Endothelial cell of umbilical vein (primary cell): ENCODE measurements at regions not wholly inside any gene's neighbourhood (a gene's known extent, or its start where the extent isn't known, plus 50 kb on each side); places are given as distances from the start of the nearest gene placed in this dataset.

Experiments
- BruUV-seq: library from RNA; stranded (reverse); fragments of 400-500 nt; replicated peaks from 2 replicates; lab custom pipeline; 2021; lab: Mats Ljungman, UMichigan
- CTCF ChIA-PET: fragments of 300-600, 350-600 bp; sonication (Branson Sonifier 250); formaldehyde crosslinking; loops from one replicate; lab custom pipeline; 2021; ENCODE audit warnings: antibody characterized with exemption, inconsistent platforms; lab: Charles Lee
- POLR2A ChIA-PET: fragments of 300-600, 350-600 bp; sonication (Branson Sonifier 250); formaldehyde crosslinking; loops from one replicate; lab custom pipeline; 2021; ENCODE audit warnings: antibody characterized with exemption, inconsistent platforms; lab: Charles Lee
- DNase-seq: peaks from one replicate; pipeline ENCODE4 v3.0.0-alpha.2; 2011; ENCODE audit warnings: low read depth, low spot score
- FAIRE-seq: peaks from 2 replicates; lab custom pipeline; 2011; peaks lifted over from hg19 to GRCh38; lab: Jason Lieb, UNC
- H2AFZ ChIP-seq: 2 replicates; pipeline ENCODE4 v1.6.0; 2012; ENCODE audit warnings: low read depth, low read length, control low read depth, inconsistent platforms
- H3K27ac ChIP-seq: 2 replicates; pipeline ENCODE4 v1.5.1; 2011; ENCODE audit warnings: low read depth, mild to moderate bottlenecking, control low read depth, low read length, moderate library complexity; ENCODE audit not compliant: insufficient read depth
- H3K27me3 ChIP-seq, 2 experiments: 2 replicates each; pipeline versions ENCODE4 v1.6.0 to v1.6.1; 2011; ENCODE audit warnings: low read length in 2 of 2, mixed read lengths in 1 of 2; ENCODE audit not compliant: control insufficient read depth in 2 of 2, insufficient read depth in 2 of 2
- H3K36me3 ChIP-seq, 2 experiments: 2 replicates in 1 of 2; 3 replicates in 1 of 2; pipeline ENCODE4 v1.5.1; 2011; ENCODE audit warnings: low read length in 2 of 2, mild to moderate bottlenecking in 1 of 2, moderate library complexity in 1 of 2; ENCODE audit not compliant: control insufficient read depth in 2 of 2, insufficient read depth in 2 of 2; ENCODE audit errors: extremely low read depth in 1 of 2
- H3K4me1 ChIP-seq: 3 replicates; pipeline ENCODE4 v1.5.1; 2011; ENCODE audit warnings: mild to moderate bottlenecking, low read length; ENCODE audit not compliant: control insufficient read depth, insufficient read depth; ENCODE audit errors: extremely low read depth
- H3K4me2 ChIP-seq: 2 replicates; pipeline ENCODE4 v1.6.1; 2011; ENCODE audit warnings: low read length, control low read depth, mixed read lengths; ENCODE audit not compliant: insufficient read depth
- H3K4me3 ChIP-seq, 3 experiments: fragments of 200-600 bp in 1 of 3; sonication (generic), shearing (Covaris generic) in 1 of 3; replicated peaks in 1 of 3; 2 replicates each; pipeline ENCODE4 v1.5.1; 2011 to 2016; ENCODE audit warnings: control low read depth in 3 of 3, low read length in 3 of 3, mild to moderate bottlenecking in 2 of 3, inconsistent platforms in 1 of 3, low read depth in 1 of 3, moderate library complexity in 1 of 3; ENCODE audit not compliant: insufficient read depth in 1 of 3
- H3K79me2 ChIP-seq: 2 replicates; pipeline ENCODE4 v1.6.0; 2012; ENCODE audit warnings: low read length, inconsistent platforms; ENCODE audit not compliant: control insufficient read depth, insufficient read depth
- H3K9ac ChIP-seq: replicated peaks from 2 replicates; pipeline ENCODE3; 2011; ENCODE audit warnings: low read length, control low read depth; ENCODE audit not compliant: insufficient read depth; ENCODE audit errors: extremely low read depth
- H3K9me1 ChIP-seq: replicated peaks from 3 replicates; pipeline ENCODE4 v1.6.0; 2011; ENCODE audit warnings: mild to moderate bottlenecking, low read length; ENCODE audit not compliant: control insufficient read depth, insufficient read depth; ENCODE audit errors: extremely low read depth
- H3K9me3 ChIP-seq: replicated peaks from 2 replicates; pipeline ENCODE4 v1.5.1; 2012; ENCODE audit warnings: low read length, inconsistent platforms; ENCODE audit not compliant: control insufficient read depth, insufficient read depth
- H4K20me1 ChIP-seq: replicated peaks from 2 replicates; pipeline ENCODE3; 2011; ENCODE audit warnings: mild to moderate bottlenecking, low read length; ENCODE audit not compliant: control insufficient read depth, insufficient read depth; ENCODE audit errors: extremely low read depth
- CTCF ChIP-seq, 2 donors: IDR thresholded peaks; 1 replicate in 1 of 2; 2 replicates in 1 of 2; pipeline ENCODE4 v1.5.1; 2011; ENCODE audit warnings: low read length in 2 of 2, mild to moderate bottlenecking in 2 of 2, moderate library complexity in 2 of 2, control low read depth in 1 of 2, inconsistent platforms in 1 of 2, low read depth in 1 of 2; ENCODE audit not compliant: insufficient read depth in 1 of 2; ENCODE audit errors: extremely low read depth in 1 of 2
- EZH2 ChIP-seq: IDR thresholded peaks from 2 replicates; pipeline ENCODE4 v1.6.1; 2012; ENCODE audit warnings: borderline replicate concordance, low read depth, mild to moderate bottlenecking, moderate library complexity, low read length, inconsistent platforms; ENCODE audit not compliant: severe bottlenecking
- FOS ChIP-seq: IDR thresholded peaks from 2 replicates; pipeline ENCODE4 v1.6.1; 2011; ENCODE audit warnings: mild to moderate bottlenecking, low read length, moderate library complexity, borderline replicate concordance; ENCODE audit not compliant: insufficient read depth
- GATA2 ChIP-seq: IDR thresholded peaks from 2 replicates; pipeline ENCODE4 v1.7.0; 2011; ENCODE audit warnings: low read depth, mild to moderate bottlenecking, moderate library complexity, mixed read lengths, low read length; ENCODE audit not compliant: insufficient read length, insufficient read depth
- JUN ChIP-seq: IDR thresholded peaks from 2 replicates; pipeline ENCODE4 v1.6.1; 2011; ENCODE audit warnings: borderline replicate concordance, low read depth; ENCODE audit not compliant: insufficient read length, insufficient read depth
- MAX ChIP-seq: IDR thresholded peaks from 2 replicates; pipeline ENCODE4 v1.6.1; 2011; ENCODE audit not compliant: insufficient read depth, insufficient read length
- MYC ChIP-seq: IDR thresholded peaks from one replicate; pipeline ENCODE4 v1.6.1; 2011; ENCODE audit warnings: mild to moderate bottlenecking, low read depth, low read length
- POLR2A ChIP-seq: IDR thresholded peaks from 2 replicates; pipeline ENCODE4 v1.6.1; 2012; ENCODE audit warnings: low read depth, mild to moderate bottlenecking, control low read depth, low read length
- POLR2AphosphoS5 ChIP-seq: IDR thresholded peaks from 2 replicates; pipeline ENCODE4 v1.6.1; 2012; ENCODE audit warnings: low read depth, mild to moderate bottlenecking, control low read depth, low read length, moderate library complexity; ENCODE audit not compliant: insufficient read depth
- dilution Hi-C: fragments of 300-500 bp; cut with MboI; formaldehyde crosslinking; loops from one replicate; pipeline ENCODE4 v1.15.0; 2019; ENCODE audit warnings: low sequenced_read_pairs; ENCODE audit not compliant: extremely low pct_ligation_motif_present
- intact Hi-C: fragments of 100-400 bp; cut with micrococcal nuclease; formaldehyde crosslinking; loops from one replicate; pipeline ENCODE4 v1.10.0; 2022

GRCh38 chr1:67951014-67951413 lies 99.4 kb downstream of the DIRAS3 start:
- H2AFZ ChIP-seq: no peak overlapping the region
- peaks cover 11% of the 10 kb centered on the region for H3K4me1 ChIP-seq
- CTCF ChIA-PET: interaction anchor here (1.9 to 2.7 kb wide), 2 partner anchors 9 to 59 kb away, joined by 8 to 20 read pairs; no protein-coding TSS in a partner anchor
- no peaks in the 10 kb centered on the region for H3K27me3 ChIP-seq
- intact Hi-C loops: no loop called here
- no peak for DNase-seq
- H3K9me1 ChIP-seq: no peaks in the 10 kb centered on the region
- H3K79me2 ChIP-seq: no peaks in the 10 kb centered on the region
- H3K4me3 ChIP-seq: no peak overlapping the region
- no peak for FAIRE-seq
- no peak overlapping the region for H3K27ac ChIP-seq
- no peaks in the 10 kb centered on the region for H3K9me3 ChIP-seq
- no TSS peak for BruUV-seq
- dilution Hi-C loops: no loop called here
- TF ChIP-seq MAX (no peak), EZH2 (no peak), FOS (no peak), JUN (no peak), POLR2AphosphoS5 (no peak), MYC (no peak), POLR2A (no peak), GATA2 (no peak), CTCF (IDR thresholded peaks at IDR 0.05; ENCODE audit: extremely low read depth in 1 of 2, insufficient read depth in 1 of 2, low read depth in 1 of 2, low read length in 2 of 2) (no peak)
- H4K20me1 ChIP-seq: no peaks in the 10 kb centered on the region
- H3K9ac ChIP-seq: no peak overlapping the region
- H3K36me3 ChIP-seq: no peaks in the 10 kb centered on the region
- H3K4me2 ChIP-seq: no peak overlapping the region
- POLR2A ChIA-PET: no interaction called here
